ENCODE measurements at regions not wholly inside any gene's neighbourhood (a gene's known extent, or its start where the extent isn't known, plus 50 kb on each side); places are given as distances from the start of the nearest gene placed in this dataset.

DNA sequence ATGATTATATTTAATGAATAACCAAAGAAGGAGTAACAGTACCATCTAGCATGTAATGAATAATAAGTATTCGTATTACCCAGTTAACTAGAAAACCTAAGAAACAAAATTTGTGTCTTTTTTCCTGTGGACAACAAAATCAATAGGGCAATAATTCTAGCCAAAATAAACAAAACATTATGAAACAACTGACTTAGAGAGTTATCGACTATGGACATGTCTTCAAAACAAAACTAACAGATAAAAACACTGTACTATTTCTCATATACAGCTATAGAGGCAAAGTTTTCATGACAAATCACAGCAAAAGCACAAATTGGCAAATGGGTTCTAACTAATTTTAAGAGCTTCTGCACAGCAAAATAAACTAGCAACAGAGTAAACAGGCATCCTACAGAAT, 224.1 kb downstream of the ALX1 start:
- H3K27ac ChIP-seq (ENCODE audit: low read length), result no peak overlapping the region
- H3F3A ChIP-seq (ENCODE audit: insufficient read depth, low read length), result no peaks in the 10 kb centered on the region
- H3K4me3 ChIP-seq (ENCODE audit: low read length), result no peak overlapping the region
- TF ChIP-seq EZH2 (optimal IDR thresholded peaks at IDR 0.05; ENCODE audit: low read depth, low read length) (no peak), EZH2phosphoT487 (IDR thresholded peaks at IDR 0.05; ENCODE audit: low read length) (no peak)
- TF ChIP-seq, protein P1, sequence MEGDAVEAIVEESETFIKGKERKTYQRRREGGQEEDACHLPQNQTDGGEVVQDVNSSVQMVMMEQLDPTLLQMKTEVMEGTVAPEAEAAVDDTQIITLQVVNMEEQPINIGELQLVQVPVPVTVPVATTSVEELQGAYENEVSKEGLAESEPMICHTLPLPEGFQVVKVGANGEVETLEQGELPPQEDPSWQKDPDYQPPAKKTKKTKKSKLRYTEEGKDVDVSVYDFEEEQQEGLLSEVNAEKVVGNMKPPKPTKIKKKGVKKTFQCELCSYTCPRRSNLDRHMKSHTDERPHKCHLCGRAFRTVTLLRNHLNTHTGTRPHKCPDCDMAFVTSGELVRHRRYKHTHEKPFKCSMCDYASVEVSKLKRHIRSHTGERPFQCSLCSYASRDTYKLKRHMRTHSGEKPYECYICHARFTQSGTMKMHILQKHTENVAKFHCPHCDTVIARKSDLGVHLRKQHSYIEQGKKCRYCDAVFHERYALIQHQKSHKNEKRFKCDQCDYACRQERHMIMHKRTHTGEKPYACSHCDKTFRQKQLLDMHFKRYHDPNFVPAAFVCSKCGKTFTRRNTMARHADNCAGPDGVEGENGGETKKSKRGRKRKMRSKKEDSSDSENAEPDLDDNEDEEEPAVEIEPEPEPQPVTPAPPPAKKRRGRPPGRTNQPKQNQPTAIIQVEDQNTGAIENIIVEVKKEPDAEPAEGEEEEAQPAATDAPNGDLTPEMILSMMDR (IDR thresholded peaks at IDR 0.05; ENCODE audit: low read length), result no peak
- H3K27me3 ChIP-seq (replicated peaks; ENCODE audit: insufficient read depth, low read length), result no peaks in the 10 kb centered on the region
- no peaks in the 10 kb centered on the region for H3K79me2 ChIP-seq (ENCODE audit: low read length)
- no peak overlapping the region for H3K4me2 ChIP-seq (ENCODE audit: low read depth, low read length)
- H2AFZ ChIP-seq (ENCODE audit: low read length), result no peak overlapping the region
- DNase-seq, result no peak
- H3K4me1 ChIP-seq (ENCODE audit: low read length), result no peaks in the 10 kb centered on the region
- no peak overlapping the region for H3K9ac ChIP-seq (ENCODE audit: low read length)
- no peaks in the 10 kb centered on the region for H4K20me1 ChIP-seq (ENCODE audit: insufficient read depth, low read length)
- no peaks in the 10 kb centered on the region for H3K9me3 ChIP-seq (replicated peaks; ENCODE audit: insufficient read depth, low read length)
- H3K9me2 ChIP-seq (replicated peaks; ENCODE audit: insufficient read depth, low read length), result no peaks in the 10 kb centered on the region
- no peaks in the 10 kb centered on the region for H3K36me3 ChIP-seq (replicated peaks; ENCODE audit: insufficient read depth, low read length)

DNA sequence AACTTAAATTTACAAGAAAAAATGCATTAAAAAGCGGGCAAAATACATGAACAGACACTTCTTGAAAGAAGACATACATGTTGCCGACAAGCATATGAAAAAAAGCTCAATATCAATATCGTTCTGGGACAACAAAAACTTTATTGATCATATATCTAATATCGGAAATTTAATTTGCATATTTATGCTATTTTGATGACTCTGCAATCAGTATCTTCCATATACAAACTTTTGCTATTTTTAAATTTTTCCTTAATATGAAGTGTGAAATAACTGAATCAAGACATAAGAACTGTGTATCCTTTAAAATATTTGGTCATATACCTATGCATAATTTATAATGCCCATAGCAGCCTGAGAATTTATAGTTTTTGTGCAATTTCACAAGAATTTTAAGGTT, 224.6 kb downstream of the ALX1 start:
- H3K9ac ChIP-seq (ENCODE audit: low read length), result no peak overlapping the region
- no peak for TF ChIP-seq EZH2 (optimal IDR thresholded peaks at IDR 0.05; ENCODE audit: low read depth, low read length)
- TF ChIP-seq, protein P1 (IDR thresholded peaks at IDR 0.05; ENCODE audit: low read length), result no peak
- TF ChIP-seq EZH2phosphoT487 (IDR thresholded peaks at IDR 0.05; ENCODE audit: low read length), result no peak
- DNase-seq, result no peak

GRCh38 chr12:85507456-85507855, 227.4 kb downstream of the ALX1 start:
- H3K27me3 ChIP-seq (replicated peaks; ENCODE audit: insufficient read depth, low read length), result no peaks in the 10 kb centered on the region
- no peaks in the 10 kb centered on the region for H3K4me1 ChIP-seq (ENCODE audit: low read length)
- H3K4me2 ChIP-seq (ENCODE audit: low read depth, low read length), result no peak overlapping the region
- DNase-seq, result no peak
- no peak overlapping the region for H3K9ac ChIP-seq (ENCODE audit: low read length)
- H2AFZ ChIP-seq (ENCODE audit: low read length), result no peak overlapping the region
- no peak overlapping the region for H3K4me3 ChIP-seq (ENCODE audit: low read length)
- no peaks in the 10 kb centered on the region for H3K9me2 ChIP-seq (replicated peaks; ENCODE audit: insufficient read depth, low read length)
- H3K79me2 ChIP-seq (ENCODE audit: low read length), result no peaks in the 10 kb centered on the region
- TF ChIP-seq EZH2phosphoT487 (IDR thresholded peaks at IDR 0.05; ENCODE audit: low read length), result no peak
- TF ChIP-seq EZH2 (optimal IDR thresholded peaks at IDR 0.05; ENCODE audit: low read depth, low read length), result no peak
- TF ChIP-seq, protein P1 (IDR thresholded peaks at IDR 0.05; ENCODE audit: low read length), result no peak
- no peak overlapping the region for H3K27ac ChIP-seq (ENCODE audit: low read length)
- no peaks in the 10 kb centered on the region for H3F3A ChIP-seq (ENCODE audit: insufficient read depth, low read length)
- H3K36me3 ChIP-seq (replicated peaks; ENCODE audit: insufficient read depth, low read length), result no peaks in the 10 kb centered on the region
- H3K9me3 ChIP-seq (replicated peaks; ENCODE audit: insufficient read depth, low read length), result no peaks in the 10 kb centered on the region
- H4K20me1 ChIP-seq (ENCODE audit: insufficient read depth, low read length), result no peaks in the 10 kb centered on the region

More for the DNA sequence above, 224.6 kb downstream of the ALX1 start:
- no peak overlapping the region for H3K27ac ChIP-seq (ENCODE audit: low read length)
- H3K9me3 ChIP-seq (replicated peaks; ENCODE audit: insufficient read depth, low read length), result no peaks in the 10 kb centered on the region
- no peaks in the 10 kb centered on the region for H4K20me1 ChIP-seq (ENCODE audit: insufficient read depth, low read length)
- no peaks in the 10 kb centered on the region for H3K79me2 ChIP-seq (ENCODE audit: low read length)
- no peaks in the 10 kb centered on the region for H3K36me3 ChIP-seq (replicated peaks; ENCODE audit: insufficient read depth, low read length)
- no peaks in the 10 kb centered on the region for H3F3A ChIP-seq (ENCODE audit: insufficient read depth, low read length)
- H3K9me2 ChIP-seq (replicated peaks; ENCODE audit: insufficient read depth, low read length), result no peaks in the 10 kb centered on the region
- no peak overlapping the region for H3K4me2 ChIP-seq (ENCODE audit: low read depth, low read length)
- no peaks in the 10 kb centered on the region for H3K27me3 ChIP-seq (replicated peaks; ENCODE audit: insufficient read depth, low read length)
- H2AFZ ChIP-seq (ENCODE audit: low read length), result no peak overlapping the region
- H3K4me1 ChIP-seq (ENCODE audit: low read length), result no peaks in the 10 kb centered on the region
- no peak overlapping the region for H3K4me3 ChIP-seq (ENCODE audit: low read length)
